ENCODE measurements at regions not wholly inside any gene's neighbourhood (a gene's known extent, or its start where the extent isn't known, plus 50 kb on each side); places are given as distances from the start of the nearest gene placed in this dataset.

GRCh38 chrX:34810364-34810763 is 132.2 kb upstream of the FAM47B start:
- TF ChIP-seq, protein P1, sequence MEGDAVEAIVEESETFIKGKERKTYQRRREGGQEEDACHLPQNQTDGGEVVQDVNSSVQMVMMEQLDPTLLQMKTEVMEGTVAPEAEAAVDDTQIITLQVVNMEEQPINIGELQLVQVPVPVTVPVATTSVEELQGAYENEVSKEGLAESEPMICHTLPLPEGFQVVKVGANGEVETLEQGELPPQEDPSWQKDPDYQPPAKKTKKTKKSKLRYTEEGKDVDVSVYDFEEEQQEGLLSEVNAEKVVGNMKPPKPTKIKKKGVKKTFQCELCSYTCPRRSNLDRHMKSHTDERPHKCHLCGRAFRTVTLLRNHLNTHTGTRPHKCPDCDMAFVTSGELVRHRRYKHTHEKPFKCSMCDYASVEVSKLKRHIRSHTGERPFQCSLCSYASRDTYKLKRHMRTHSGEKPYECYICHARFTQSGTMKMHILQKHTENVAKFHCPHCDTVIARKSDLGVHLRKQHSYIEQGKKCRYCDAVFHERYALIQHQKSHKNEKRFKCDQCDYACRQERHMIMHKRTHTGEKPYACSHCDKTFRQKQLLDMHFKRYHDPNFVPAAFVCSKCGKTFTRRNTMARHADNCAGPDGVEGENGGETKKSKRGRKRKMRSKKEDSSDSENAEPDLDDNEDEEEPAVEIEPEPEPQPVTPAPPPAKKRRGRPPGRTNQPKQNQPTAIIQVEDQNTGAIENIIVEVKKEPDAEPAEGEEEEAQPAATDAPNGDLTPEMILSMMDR (IDR thresholded peaks at IDR 0.05; ENCODE audit: insufficient read depth, low read length): no peak
- TF ChIP-seq POLR2AphosphoS5 (IDR thresholded peaks at IDR 0.05; ENCODE audit: low read depth): no peak

Data from HL-60 (cell line).